Panc1 (cell line): ENCODE measurements at regions not wholly inside any gene's neighbourhood (a gene's known extent, or its start where the extent isn't known, plus 50 kb on each side); places are given as distances from the start of the nearest gene placed in this dataset.

Experiments
- POLR2AphosphoS5 ChIP-seq: IDR thresholded peaks from 2 replicates; pipeline ENCODE4 v1.6.1; 2012; ENCODE audit warnings: mild to moderate bottlenecking, low read depth, low read length, moderate library complexity
- SIN3A ChIP-seq: IDR thresholded peaks from 2 replicates; pipeline ENCODE4 v1.6.1; 2012; ENCODE audit warnings: low read depth, mild to moderate bottlenecking, low read length, moderate library complexity, borderline replicate concordance; ENCODE audit not compliant: insufficient read depth
- TCF7L2 ChIP-seq: IDR thresholded peaks from 2 replicates; pipeline ENCODE4 v1.6.1; 2011; ENCODE audit warnings: mild to moderate bottlenecking, low read depth, low read length, inconsistent platforms
- TF ChIP-seq, protein P1 (sequence below), 2 experiments: IDR thresholded peaks; 2 replicates each; pipeline ENCODE4 v1.6.1; 2011 to 2012; ENCODE audit warnings: low read depth in 2 of 2, control low read depth in 1 of 2, low read length in 1 of 2, mild to moderate bottlenecking in 1 of 2, moderate library complexity in 1 of 2; ENCODE audit not compliant: insufficient read depth in 1 of 2
- TF ChIP-seq, protein P2 (sequence below): fragments of 450-650 bp; IDR thresholded peaks from 2 replicates; pipeline ENCODE4 v1.5.1; 2017; ENCODE audit warnings: mild to moderate bottlenecking

DNA sequence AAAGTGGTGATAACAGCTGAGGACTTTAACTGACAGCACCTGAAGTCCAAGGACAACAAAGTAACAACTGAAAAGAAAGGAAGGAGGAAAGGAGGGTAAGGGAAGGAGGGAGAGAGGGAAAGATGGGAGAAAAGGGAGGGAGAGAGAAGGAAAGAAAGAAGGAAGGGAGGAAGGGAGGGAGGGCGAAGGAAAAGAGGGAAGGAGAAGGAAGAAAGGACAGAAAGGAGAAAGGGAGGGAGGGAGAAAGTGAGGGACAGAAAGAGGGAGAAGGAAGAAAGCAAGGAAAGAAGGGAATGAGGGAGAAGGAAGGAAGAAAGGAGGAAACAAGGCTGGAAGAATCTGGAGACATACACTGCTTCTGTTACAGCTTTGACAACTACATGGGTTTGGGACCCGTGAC lies 494.4 kb downstream of the FUT8 start:
- TF ChIP-seq, protein P1, sequence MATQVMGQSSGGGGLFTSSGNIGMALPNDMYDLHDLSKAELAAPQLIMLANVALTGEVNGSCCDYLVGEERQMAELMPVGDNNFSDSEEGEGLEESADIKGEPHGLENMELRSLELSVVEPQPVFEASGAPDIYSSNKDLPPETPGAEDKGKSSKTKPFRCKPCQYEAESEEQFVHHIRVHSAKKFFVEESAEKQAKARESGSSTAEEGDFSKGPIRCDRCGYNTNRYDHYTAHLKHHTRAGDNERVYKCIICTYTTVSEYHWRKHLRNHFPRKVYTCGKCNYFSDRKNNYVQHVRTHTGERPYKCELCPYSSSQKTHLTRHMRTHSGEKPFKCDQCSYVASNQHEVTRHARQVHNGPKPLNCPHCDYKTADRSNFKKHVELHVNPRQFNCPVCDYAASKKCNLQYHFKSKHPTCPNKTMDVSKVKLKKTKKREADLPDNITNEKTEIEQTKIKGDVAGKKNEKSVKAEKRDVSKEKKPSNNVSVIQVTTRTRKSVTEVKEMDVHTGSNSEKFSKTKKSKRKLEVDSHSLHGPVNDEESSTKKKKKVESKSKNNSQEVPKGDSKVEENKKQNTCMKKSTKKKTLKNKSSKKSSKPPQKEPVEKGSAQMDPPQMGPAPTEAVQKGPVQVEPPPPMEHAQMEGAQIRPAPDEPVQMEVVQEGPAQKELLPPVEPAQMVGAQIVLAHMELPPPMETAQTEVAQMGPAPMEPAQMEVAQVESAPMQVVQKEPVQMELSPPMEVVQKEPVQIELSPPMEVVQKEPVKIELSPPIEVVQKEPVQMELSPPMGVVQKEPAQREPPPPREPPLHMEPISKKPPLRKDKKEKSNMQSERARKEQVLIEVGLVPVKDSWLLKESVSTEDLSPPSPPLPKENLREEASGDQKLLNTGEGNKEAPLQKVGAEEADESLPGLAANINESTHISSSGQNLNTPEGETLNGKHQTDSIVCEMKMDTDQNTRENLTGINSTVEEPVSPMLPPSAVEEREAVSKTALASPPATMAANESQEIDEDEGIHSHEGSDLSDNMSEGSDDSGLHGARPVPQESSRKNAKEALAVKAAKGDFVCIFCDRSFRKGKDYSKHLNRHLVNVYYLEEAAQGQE (IDR thresholded peaks at IDR 0.05; ENCODE audit: insufficient read depth in 1 of 2, low read depth in 2 of 2, low read length in 1 of 2): no peak
- TF ChIP-seq SIN3A: no peak
- TF ChIP-seq, protein P2, sequence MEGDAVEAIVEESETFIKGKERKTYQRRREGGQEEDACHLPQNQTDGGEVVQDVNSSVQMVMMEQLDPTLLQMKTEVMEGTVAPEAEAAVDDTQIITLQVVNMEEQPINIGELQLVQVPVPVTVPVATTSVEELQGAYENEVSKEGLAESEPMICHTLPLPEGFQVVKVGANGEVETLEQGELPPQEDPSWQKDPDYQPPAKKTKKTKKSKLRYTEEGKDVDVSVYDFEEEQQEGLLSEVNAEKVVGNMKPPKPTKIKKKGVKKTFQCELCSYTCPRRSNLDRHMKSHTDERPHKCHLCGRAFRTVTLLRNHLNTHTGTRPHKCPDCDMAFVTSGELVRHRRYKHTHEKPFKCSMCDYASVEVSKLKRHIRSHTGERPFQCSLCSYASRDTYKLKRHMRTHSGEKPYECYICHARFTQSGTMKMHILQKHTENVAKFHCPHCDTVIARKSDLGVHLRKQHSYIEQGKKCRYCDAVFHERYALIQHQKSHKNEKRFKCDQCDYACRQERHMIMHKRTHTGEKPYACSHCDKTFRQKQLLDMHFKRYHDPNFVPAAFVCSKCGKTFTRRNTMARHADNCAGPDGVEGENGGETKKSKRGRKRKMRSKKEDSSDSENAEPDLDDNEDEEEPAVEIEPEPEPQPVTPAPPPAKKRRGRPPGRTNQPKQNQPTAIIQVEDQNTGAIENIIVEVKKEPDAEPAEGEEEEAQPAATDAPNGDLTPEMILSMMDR: no peak
- TF ChIP-seq POLR2AphosphoS5: no peak
- TF ChIP-seq TCF7L2: no peak
